NCI-H2196 treated with DMSO at 0.1 percent for 48 hours (cell line): ENCODE measurements at regions not wholly inside any gene's neighbourhood (a gene's known extent, or its start where the extent isn't known, plus 50 kb on each side); places are given as distances from the start of the nearest gene placed in this dataset.
"Not testable (repeated sequence)": the region's sequence is repeated elsewhere in the genome, so short reads cannot be mapped to it uniquely, and the experiment has no call there.

Experiments used
- DNase-seq: peaks from one replicate; lab custom pipeline; 2025; ENCODE audit not compliant: unreplicated experiment; lab: John Stamatoyannopoulos, UW

- DNase-seq = no peak
Measured at GRCh38 chrX:128805236-128805635, 718.1 kb downstream of the SMARCA1 start.

GRCh38 chrX:128804828-128805227 lies 718.5 kb downstream of the SMARCA1 start:
- no peak for DNase-seq

GRCh38 chrX:128800138-128800537 lies 723.2 kb downstream of the SMARCA1 start:
- no peak for DNase-seq

- not testable (repeated sequence) for DNase-seq
Measured at GRCh38 chrX:128783139-128783538, 730.9 kb upstream of the ACTRT1 start.

- no peak for DNase-seq
Measured at GRCh38 chrX:128781506-128781905, 729.3 kb upstream of the ACTRT1 start.

GRCh38 chrX:128780934-128781333 lies 728.7 kb upstream of the ACTRT1 start:
- no peak for DNase-seq

GRCh38 chrX:128769495-128769894 lies 717.3 kb upstream of the ACTRT1 start:
- no peak for DNase-seq

GRCh38 chrX:128759745-128760144 lies 707.5 kb upstream of the ACTRT1 start:
- no peak for DNase-seq

GRCh38 chrX:128759177-128759576 lies 707.0 kb upstream of the ACTRT1 start:
- no peak for DNase-seq

- no peak for DNase-seq
Measured at GRCh38 chrX:128754130-128754529, 701.9 kb upstream of the ACTRT1 start.

GRCh38 chrX:128739539-128739938 lies 687.3 kb upstream of the ACTRT1 start:
- DNase-seq = peak; percentile 10

GRCh38 chrX:128728943-128729342 lies 676.7 kb upstream of the ACTRT1 start:
- DNase-seq = peak; percentile 2

- DNase-seq = no peak
Measured at GRCh38 chrX:128717635-128718578, 665.7 kb upstream of the ACTRT1 start.

- no peak for DNase-seq
Measured at GRCh38 chrX:128714425-128714824, 662.2 kb upstream of the ACTRT1 start.

GRCh38 chrX:128699716-128700285 lies 647.6 kb upstream of the ACTRT1 start:
- no peak for DNase-seq

GRCh38 chrX:128698573-128699181 lies 646.5 kb upstream of the ACTRT1 start:
- no peak for DNase-seq

- DNase-seq = no peak
Measured at GRCh38 chrX:128691872-128692271, 639.7 kb upstream of the ACTRT1 start.

GRCh38 chrX:128685387-128685786 lies 633.2 kb upstream of the ACTRT1 start:
- no peak for DNase-seq

GRCh38 chrX:128676651-128677050 lies 624.4 kb upstream of the ACTRT1 start:
- no peak for DNase-seq

GRCh38 chrX:128674326-128675086 lies 622.3 kb upstream of the ACTRT1 start:
- not testable (repeated sequence) for DNase-seq

- no peak for DNase-seq
Measured at GRCh38 chrX:128664211-128664610, 612.0 kb upstream of the ACTRT1 start.
